ENCODE measurements at regions not wholly inside any gene's neighbourhood (a gene's known extent, or its start where the extent isn't known, plus 50 kb on each side); places are given as distances from the start of the nearest gene placed in this dataset.

- TF ChIP-seq CTCF (IDR thresholded peaks at IDR 0.05; ENCODE audit: borderline replicate concordance, insufficient read depth, low read depth, low read length): no peak
- H3K4me3 ChIP-seq (ENCODE audit: low read depth, low read length): no peak overlapping the region
Observed at GRCh38 chr2:19442731-19443130, 84.3 kb upstream of the OSR1 start.

- TF ChIP-seq CTCF (IDR thresholded peaks at IDR 0.05; ENCODE audit: borderline replicate concordance, insufficient read depth, low read depth, low read length): no peak
- H3K4me3 ChIP-seq (ENCODE audit: low read depth, low read length): no peak overlapping the region
Observed at GRCh38 chr2:19439081-19439480, 80.7 kb upstream of the OSR1 start.

DNA sequence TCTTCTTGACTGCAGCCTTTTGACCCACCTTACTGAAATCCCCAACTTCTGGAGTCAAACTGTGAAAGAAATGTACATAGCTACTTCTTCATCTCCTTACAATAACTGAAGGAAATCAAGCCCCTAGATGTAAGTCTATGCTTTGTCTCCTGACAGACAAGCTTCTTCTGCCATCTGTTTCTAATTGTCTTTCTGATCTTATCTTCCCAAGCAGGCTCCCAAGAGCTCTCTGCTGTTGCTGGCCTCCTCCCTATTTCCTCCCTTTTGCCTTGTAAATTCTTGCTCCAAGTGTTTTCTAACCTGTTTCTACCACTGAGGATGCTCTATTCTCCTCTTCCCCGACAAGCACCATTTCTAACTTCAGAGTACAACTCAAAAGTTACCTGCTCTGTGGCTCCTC, 77.4 kb upstream of the OSR1 start:
- no peak overlapping the region for H3K4me3 ChIP-seq (ENCODE audit: low read depth, low read length)
- TF ChIP-seq CTCF (IDR thresholded peaks at IDR 0.05; ENCODE audit: borderline replicate concordance, insufficient read depth, low read depth, low read length): no peak

GRCh38 chr2:19434413-19434812, 76.0 kb upstream of the OSR1 start:
- no peak overlapping the region for H3K4me3 ChIP-seq (ENCODE audit: low read depth, low read length)
- no peak for TF ChIP-seq CTCF (IDR thresholded peaks at IDR 0.05; ENCODE audit: borderline replicate concordance, insufficient read depth, low read depth, low read length)

DNA sequence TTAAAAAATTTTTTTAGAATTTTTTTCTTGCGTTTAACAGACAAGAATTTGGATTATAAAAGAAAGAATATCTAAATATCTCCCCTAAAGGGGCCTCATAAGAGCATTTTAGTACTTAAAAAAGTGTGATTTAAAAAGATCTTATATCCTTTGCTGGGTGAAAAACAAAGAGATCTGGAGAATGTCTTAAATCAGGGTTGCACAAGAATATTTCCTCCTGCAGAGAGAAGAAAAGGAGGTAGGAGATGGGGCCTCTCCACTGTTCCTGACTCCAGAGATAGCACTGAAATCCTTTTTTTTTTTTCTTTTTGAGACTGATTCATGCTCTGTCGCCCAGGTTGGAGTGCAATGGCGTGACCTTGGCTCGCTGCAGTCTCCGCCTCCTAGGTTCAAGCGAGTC, 68.5 kb upstream of the OSR1 start:
- no peak for TF ChIP-seq CTCF (IDR thresholded peaks at IDR 0.05; ENCODE audit: borderline replicate concordance, insufficient read depth, low read depth, low read length)
- H3K4me3 ChIP-seq (ENCODE audit: low read depth, low read length): no peak overlapping the region

- TF ChIP-seq CTCF (IDR thresholded peaks at IDR 0.05; ENCODE audit: borderline replicate concordance, insufficient read depth, low read depth, low read length): no peak
- H3K4me3 ChIP-seq (ENCODE audit: low read depth, low read length): no peak overlapping the region
Observed at GRCh38 chr2:19426144-19426543, 67.7 kb upstream of the OSR1 start.

DNA sequence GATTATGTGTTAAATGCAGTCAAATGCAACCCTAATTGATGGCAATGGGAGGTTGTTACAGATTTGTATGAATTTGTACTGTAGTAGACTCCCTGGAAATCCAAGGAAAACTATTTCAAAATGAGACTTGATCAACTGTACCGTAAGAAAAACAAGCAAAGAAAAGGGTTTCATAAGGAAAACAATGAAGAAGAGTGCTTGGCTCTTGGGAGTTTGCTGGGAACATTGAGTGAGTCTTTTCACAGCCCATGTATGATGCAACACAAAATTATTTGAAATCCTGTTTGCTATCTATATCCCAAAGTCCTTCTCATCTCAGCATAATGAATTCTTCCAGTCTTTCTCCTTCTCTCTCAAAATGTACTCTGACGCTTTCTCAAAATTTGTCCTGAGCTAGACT, 67.0 kb upstream of the OSR1 start:
- no peak overlapping the region for H3K4me3 ChIP-seq (ENCODE audit: low read depth, low read length)
- no peak for TF ChIP-seq CTCF (IDR thresholded peaks at IDR 0.05; ENCODE audit: borderline replicate concordance, insufficient read depth, low read depth, low read length)
